Mesothelial cell of epicardium (in vitro differentiated cells): ENCODE measurements at regions not wholly inside any gene's neighbourhood (a gene's known extent, or its start where the extent isn't known, plus 50 kb on each side); places are given as distances from the start of the nearest gene placed in this dataset.

Experiments used
- DNase-seq, 2 experiments: peaks; one replicate each; pipeline ENCODE4 v3.0.0; 2021; ENCODE audit warnings: low spot score in 2 of 2; ENCODE audit not compliant: unreplicated experiment in 2 of 2
- H3K27ac Mint-ChIP-seq: 2 replicates; pipeline ENCODE4 v1.8.0; 2021; ENCODE audit warnings: mixed read lengths
- H3K27me3 Mint-ChIP-seq: 2 replicates; pipeline ENCODE4 v1.8.0; 2021; ENCODE audit warnings: low read depth, mixed read lengths
- H3K36me3 Mint-ChIP-seq: 2 replicates; pipeline ENCODE4 v1.8.0; 2021; ENCODE audit warnings: mixed read lengths
- H3K4me1 Mint-ChIP-seq: 2 replicates; pipeline ENCODE4 v1.8.0; 2021; ENCODE audit warnings: mixed read lengths
- H3K4me3 Mint-ChIP-seq: 2 replicates; pipeline ENCODE4 v1.8.0; 2021; ENCODE audit warnings: mild to moderate bottlenecking, moderate library complexity, mixed read lengths
- H3K9me3 Mint-ChIP-seq: 2 replicates; pipeline ENCODE4 v1.8.0; 2021; ENCODE audit warnings: mixed read lengths
- CTCF ChIP-seq: fragments of 200-600 bp; sonication (generic); IDR thresholded peaks from one replicate; pipeline ENCODE4 v1.5.0; 2021; ENCODE audit warnings: antibody characterized with exemption; ENCODE audit not compliant: unreplicated experiment

GRCh38 chr1:106456832-106457231 lies 599.6 kb upstream of the PRMT6 start:
- TF ChIP-seq CTCF: no peak
- no peak for DNase-seq
- Mint-ChIP-seq H3K4me3 (no peak overlapping the region), H3K27me3 (peaks cover 5% of the 10 kb centered on the region), H3K4me1 (no peaks in the 10 kb centered on the region), H3K9me3 (no peaks in the 10 kb centered on the region), H3K36me3 (no peaks in the 10 kb centered on the region), H3K27ac (no peak overlapping the region)

GRCh38 chr1:106457368-106457767 lies 599.1 kb upstream of the PRMT6 start:
- no peaks in the 10 kb centered on the region for H3K9me3 Mint-ChIP-seq
- peaks cover 2% of the 10 kb centered on the region for H3K27me3 Mint-ChIP-seq
- no peak for TF ChIP-seq CTCF
- no peak overlapping the region for H3K4me3 Mint-ChIP-seq
- no peaks in the 10 kb centered on the region for H3K36me3 Mint-ChIP-seq
- no peaks in the 10 kb centered on the region for H3K4me1 Mint-ChIP-seq
- DNase-seq: no peak
- H3K27ac Mint-ChIP-seq: no peak overlapping the region

- no peaks in the 10 kb centered on the region for H3K27me3 Mint-ChIP-seq
- no peak for DNase-seq
- H3K4me3 Mint-ChIP-seq: no peak overlapping the region
- H3K27ac Mint-ChIP-seq: no peak overlapping the region
- H3K9me3 Mint-ChIP-seq: no peaks in the 10 kb centered on the region
- H3K36me3 Mint-ChIP-seq: no peaks in the 10 kb centered on the region
- TF ChIP-seq CTCF: no peak
- no peaks in the 10 kb centered on the region for H3K4me1 Mint-ChIP-seq
These were observed 597.6 kb upstream of the PRMT6 start for GRCh38 chr1:106458866-106459265.

GRCh38 chr1:106459418-106459817 lies 597.1 kb upstream of the PRMT6 start:
- Mint-ChIP-seq H3K27ac (no peak overlapping the region), H3K27me3 (no peaks in the 10 kb centered on the region), H3K4me3 (no peak overlapping the region), H3K9me3 (no peaks in the 10 kb centered on the region), H3K4me1 (no peaks in the 10 kb centered on the region), H3K36me3 (no peaks in the 10 kb centered on the region)
- TF ChIP-seq CTCF: no peak
- DNase-seq: no peak

GRCh38 chr1:106465666-106466065 lies 590.8 kb upstream of the PRMT6 start:
- Mint-ChIP-seq H3K36me3 (no peaks in the 10 kb centered on the region), H3K4me1 (no peaks in the 10 kb centered on the region)

More at GRCh38 chr1:106465666-106466065, 590.8 kb upstream of the PRMT6 start:
- no peak overlapping the region for H3K27ac Mint-ChIP-seq
- H3K9me3 Mint-ChIP-seq: peaks cover 26% of the 10 kb centered on the region
- no peak overlapping the region for H3K4me3 Mint-ChIP-seq
- TF ChIP-seq CTCF: no peak
- H3K27me3 Mint-ChIP-seq: no peaks in the 10 kb centered on the region
- no peak for DNase-seq
